DMS114 treated with DMSO at 0.1 percent for 48 hours (cell line): ENCODE measurements at regions not wholly inside any gene's neighbourhood (a gene's known extent, or its start where the extent isn't known, plus 50 kb on each side); places are given as distances from the start of the nearest gene placed in this dataset.

ENCODE experiments used
- DNase-seq: peaks from one replicate; lab custom pipeline; 2025; ENCODE audit not compliant: unreplicated experiment; lab: John Stamatoyannopoulos, UW

DNA sequence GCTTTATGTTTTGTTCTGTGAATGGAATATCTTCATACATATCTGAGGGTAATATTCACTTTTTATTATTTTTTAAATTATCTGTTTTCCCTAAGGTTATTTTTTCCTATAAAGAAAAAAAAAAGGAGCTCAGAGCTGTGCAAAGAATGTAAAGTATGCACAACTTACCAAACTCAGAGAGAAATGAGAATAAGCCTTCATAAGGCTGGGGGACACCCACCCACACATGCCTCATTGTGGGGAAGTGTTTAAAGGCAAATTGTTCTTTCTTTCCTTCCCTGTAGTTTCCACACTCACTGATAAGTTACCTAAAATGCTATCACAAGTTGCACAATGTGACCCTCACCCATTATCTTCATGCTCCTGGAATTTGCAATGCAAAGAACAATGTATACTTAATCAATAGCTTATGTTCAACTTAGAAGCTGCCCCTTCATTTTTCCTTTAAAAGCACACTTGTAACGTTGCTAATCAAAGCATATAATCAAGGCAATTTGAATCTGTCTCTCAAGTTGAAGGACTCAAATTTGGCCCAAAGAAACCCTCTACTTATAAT is 108.1 kb downstream of the GNAT3 start:
- no peak for DNase-seq

DNA sequence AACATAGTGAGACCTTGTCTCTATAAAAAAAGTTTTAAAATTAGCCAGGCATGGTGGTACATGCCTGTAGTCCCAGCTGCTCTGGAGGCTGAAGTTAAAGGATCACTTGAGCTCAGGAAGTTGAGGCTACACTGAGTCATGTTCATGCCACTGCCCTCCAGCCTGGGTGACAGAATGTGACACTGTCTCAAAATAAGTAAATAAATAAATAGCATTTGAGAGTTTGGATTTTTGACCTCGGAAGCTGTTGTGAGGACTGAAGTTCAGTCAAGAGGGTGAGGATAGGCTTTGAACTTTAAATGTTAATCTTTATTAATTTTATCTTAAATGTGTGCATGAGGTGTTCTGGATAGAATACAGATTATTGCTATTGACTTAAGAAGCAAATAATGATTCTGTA is 110.2 kb downstream of the GNAT3 start:
- DNase-seq = no peak

DNA sequence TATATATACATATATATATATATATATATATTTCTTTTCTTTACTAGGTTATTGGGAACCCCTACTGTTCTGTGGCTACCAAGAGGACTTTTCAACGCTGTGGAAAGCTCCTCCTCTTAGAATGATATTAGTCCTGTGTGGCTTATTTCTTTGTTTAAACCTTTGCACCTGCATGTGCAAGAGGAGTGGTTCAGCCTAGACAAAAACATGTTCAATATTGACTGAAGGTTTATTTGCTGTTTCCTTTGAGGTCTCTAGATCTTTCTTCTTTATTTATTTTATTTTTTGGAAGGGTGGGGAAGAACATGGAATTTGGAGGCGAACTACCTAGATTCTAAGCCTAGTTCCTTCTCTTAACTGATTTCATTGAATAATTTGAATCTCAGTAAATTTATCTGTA is 118.1 kb downstream of the GNAT3 start:
- no peak for DNase-seq

DNA sequence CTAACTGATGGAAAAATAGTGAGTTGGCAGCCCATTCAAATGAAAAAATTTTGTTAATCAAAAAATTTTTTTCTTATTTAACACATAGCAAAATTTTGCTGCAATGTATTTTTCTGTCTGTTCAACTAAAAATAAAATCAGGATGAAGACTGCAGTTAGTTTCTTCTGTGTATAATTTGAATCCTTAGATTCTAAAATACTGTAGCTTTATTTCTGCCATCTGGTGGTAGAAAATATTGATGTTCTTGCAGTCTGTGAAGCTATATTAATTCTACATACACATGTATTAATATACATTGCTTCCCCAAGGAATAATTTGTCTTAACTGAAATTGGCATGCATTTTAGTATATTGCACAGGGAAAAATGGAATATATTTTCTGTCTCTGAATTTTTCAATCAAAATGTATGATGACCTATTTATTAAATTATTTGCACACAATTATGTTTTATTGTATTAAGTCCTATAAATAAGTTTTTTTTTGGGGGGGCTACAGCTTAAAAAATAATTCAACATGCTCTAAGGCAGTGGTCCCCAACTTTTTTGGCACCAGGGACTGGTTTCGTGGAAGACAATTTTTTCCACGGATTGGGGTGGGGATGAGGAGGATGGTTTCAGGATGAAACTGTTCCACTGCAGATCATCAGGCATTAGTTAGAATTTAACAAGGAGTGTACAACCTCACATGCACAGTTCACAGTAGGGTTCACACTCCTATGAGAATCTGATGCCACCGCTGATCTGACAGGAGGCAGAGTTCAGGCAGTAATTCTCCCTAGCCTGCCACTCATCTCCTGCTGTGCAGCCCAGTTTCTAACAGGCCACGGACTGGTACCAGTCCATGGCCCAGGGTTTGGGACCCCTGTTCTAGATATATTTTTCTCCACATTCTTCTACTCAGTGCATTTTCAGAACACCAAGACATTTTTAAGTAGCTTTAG is 119.4 kb downstream of the GNAT3 start:
- DNase-seq = peak; percentile 33

GRCh38 chr7:80387634-80388193 is 124.2 kb downstream of the GNAT3 start:
- no peak for DNase-seq

DNA sequence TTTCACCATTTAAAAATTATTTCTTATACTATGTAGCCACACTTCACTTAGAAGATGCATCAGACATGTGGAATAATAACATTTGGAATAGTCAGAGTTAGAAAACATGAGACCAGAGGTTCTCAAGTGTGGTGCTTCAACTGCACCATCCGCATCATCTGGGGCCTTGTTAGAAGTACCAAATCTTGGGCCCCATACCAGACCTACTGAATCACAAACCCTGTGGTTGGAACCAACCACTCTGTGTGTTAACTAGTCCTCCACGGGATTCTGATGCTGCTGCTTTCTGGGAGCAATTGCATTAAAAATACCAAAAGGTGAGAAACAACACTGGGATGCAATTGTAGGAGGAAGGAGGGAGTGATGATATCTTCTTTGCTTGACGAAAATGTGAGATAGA is 125.2 kb downstream of the GNAT3 start:
- no peak for DNase-seq

DNA sequence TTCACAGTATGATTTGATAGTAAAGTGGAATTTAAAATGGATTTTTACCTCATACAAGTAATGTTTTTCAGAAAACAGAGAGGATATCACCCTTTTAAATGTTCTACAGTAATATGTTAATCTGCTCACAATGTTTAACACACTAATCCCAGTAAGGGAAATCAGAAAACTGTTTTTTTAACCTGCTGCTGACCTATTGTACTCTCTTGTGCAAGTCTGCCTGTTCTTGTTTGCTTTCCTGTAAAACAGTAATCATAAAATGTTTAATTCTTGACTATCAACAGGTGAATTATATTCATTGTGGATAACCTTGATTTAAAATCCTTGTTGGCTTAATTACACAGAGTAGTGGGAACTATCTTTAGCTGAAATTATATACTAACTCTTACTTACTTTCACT is 126.4 kb downstream of the GNAT3 start:
- no peak for DNase-seq

DNA sequence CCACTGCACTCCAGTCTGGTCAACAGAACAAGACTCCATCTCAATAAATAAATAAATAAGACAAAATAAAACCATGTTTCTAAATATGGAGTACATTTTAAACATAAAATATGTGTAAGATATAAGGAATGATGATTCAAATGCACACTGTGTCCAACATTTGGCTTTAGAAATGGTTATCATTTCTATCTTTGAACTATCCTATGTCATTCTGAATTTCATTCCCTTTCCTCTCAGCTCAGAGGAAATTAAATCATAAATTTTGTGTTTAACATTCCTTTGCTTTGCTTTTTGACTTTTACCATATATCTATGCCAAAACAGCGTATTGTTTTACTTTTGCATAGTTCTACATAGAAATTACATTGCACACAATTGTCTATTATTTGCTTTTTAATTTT is 130.9 kb downstream of the GNAT3 start:
- DNase-seq = no peak

GRCh38 chr7:80379034-80379982 is 132.6 kb downstream of the GNAT3 start:
- DNase-seq = no peak

GRCh38 chr7:80374321-80374720 is 137.5 kb downstream of the GNAT3 start:
- no peak for DNase-seq

DNA sequence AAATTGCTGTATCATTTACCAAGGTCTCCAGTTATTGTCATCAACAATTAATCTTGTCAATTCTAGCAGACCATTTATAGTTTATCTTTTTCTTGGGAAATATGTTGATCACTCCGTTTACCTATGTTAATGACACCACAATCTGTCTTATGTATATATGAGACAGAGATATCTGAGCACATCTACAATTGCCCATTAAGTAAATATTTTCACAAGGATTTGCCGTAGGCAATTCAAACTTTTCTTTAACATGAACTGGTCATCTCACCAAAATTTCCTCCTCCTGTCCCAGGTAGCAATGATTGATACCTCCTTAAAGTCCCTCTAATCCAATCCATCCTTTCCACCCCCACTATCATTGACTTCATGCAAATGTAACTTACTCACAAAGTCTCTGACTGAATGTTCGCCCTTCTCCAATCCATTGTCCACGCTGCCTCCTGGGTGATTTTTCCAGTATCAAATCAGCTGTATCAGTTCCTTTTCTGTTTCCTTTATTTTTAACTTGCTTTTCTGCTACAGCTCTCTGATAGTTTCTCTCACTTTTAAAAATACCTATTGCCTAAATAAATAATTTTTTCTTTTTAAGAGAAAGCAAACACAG is 138.3 kb downstream of the GNAT3 start:
- DNase-seq = no peak

GRCh38 chr7:80372415-80372814 is 139.4 kb downstream of the GNAT3 start:
- DNase-seq = peak; percentile 51

DNA sequence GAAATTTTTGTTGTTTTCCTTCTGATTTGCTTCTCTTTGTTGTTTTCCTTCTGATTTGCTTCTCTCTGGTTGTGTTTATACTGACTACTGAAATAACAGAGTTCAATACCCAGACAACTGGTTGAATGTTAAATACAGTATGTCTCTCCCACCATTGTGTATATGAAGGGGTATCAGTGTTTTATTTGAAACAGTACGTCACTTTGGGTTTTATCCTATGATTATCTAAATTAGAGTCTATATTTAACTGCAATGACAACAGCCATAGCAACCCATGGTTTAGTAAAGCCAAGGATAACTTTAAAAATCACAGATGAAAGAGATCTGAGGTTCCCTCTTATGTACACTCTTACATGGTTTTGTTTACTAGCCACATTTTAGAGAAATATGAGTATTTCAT is 141.3 kb downstream of the GNAT3 start:
- no peak for DNase-seq

DNA sequence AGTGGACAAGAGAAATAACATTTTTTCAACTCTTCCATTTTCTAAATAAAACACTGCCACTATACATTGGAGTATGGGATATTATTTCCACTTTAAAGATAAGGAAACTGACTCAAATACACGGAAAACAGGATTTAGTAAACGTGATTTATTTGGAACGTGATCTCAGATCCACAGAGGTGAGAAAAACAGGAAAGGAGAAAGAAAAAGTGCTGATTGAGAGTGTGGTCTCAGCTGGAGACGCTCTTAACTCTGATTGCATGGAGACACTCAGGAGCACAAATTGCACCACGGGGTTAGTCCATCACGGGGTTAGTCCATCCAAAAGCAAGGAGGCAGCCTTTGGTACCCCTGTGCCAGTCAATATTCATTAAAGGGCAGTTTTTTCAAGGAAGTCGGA is 142.5 kb downstream of the GNAT3 start:
- DNase-seq = no peak

- DNase-seq = no peak
Measured at GRCh38 chr7:80362677-80363076, 149.2 kb downstream of the GNAT3 start.

GRCh38 chr7:80362010-80362618 is 149.8 kb downstream of the GNAT3 start:
- no peak for DNase-seq

DNA sequence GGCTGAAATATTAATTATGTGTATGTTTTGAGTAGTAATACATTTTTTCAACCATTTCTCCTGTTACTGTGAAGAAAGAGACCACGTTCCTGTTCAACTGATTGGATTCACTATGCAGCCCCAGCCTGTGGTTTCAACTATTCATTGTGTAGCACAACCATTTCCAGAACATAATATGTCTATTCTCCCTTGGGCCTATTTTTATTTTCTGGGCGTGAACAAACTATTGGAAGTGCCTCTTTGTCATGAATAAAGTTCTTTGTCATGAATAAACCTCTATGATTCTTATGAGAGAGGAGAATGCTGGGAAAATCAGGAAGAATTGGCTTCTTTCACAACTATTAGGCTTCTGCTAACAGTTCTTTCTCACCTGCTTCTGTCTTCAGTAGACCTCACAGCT is 152.4 kb downstream of the GNAT3 start:
- DNase-seq = no peak

GRCh38 chr7:80359029-80359428 is 152.8 kb downstream of the GNAT3 start:
- no peak for DNase-seq

- no peak for DNase-seq
Measured at GRCh38 chr7:80357530-80357929, 154.3 kb downstream of the GNAT3 start.

DNA sequence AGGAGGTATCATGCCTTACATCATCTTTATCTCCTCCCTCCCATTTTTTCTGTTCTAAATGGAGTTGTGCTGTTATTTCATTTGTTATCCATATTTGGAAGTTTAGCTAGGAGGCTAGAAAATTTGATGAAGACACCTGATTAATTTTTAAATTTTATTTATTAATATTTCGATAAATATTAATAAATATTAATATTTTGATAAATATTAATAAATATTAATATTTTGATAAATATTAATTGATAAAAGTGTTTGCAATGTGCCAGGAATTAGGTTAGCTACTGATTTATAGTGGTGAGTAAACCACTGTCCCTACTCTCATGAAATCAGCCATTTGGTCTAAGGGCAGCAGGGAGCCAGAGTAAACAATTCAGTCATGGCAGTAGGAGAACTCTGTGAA is 161.4 kb downstream of the GNAT3 start:
- no peak for DNase-seq
